GM10266 (cell line): ENCODE measurements at regions not wholly inside any gene's neighbourhood (a gene's known extent, or its start where the extent isn't known, plus 50 kb on each side); places are given as distances from the start of the nearest gene placed in this dataset.

Experiments used
- DNase-seq: peaks from one replicate; pipeline ENCODE4 v3.0.0; 2012; ENCODE audit errors: extremely low spot score
- TF ChIP-seq, protein P1 (sequence below): IDR thresholded peaks from 2 replicates; pipeline ENCODE4 v1.5.1; 2012; ENCODE audit warnings: mild to moderate bottlenecking, low read depth; ENCODE audit not compliant: control insufficient read depth, insufficient read depth; ENCODE audit errors: missing control alignments

DNA sequence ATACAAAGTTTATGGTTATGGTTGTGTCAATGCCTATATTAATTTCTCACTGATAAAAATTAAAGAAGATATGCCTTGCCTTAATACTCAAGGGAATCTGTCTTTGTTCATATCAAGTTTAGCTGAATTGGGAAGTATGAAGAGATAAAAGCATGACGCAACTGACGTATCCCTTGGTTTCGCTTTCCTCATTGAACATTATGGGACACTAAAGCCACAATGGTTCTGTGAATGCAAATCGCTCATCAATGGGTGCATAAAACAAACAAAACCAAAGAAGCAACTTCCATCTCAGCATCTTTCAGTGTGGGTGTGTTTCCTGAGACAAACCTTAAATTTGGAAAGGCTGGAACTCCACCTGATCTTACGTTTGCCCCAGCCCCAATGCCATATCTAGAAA is 108.2 kb downstream of the NPIPB5 start:
- TF ChIP-seq, protein P1, sequence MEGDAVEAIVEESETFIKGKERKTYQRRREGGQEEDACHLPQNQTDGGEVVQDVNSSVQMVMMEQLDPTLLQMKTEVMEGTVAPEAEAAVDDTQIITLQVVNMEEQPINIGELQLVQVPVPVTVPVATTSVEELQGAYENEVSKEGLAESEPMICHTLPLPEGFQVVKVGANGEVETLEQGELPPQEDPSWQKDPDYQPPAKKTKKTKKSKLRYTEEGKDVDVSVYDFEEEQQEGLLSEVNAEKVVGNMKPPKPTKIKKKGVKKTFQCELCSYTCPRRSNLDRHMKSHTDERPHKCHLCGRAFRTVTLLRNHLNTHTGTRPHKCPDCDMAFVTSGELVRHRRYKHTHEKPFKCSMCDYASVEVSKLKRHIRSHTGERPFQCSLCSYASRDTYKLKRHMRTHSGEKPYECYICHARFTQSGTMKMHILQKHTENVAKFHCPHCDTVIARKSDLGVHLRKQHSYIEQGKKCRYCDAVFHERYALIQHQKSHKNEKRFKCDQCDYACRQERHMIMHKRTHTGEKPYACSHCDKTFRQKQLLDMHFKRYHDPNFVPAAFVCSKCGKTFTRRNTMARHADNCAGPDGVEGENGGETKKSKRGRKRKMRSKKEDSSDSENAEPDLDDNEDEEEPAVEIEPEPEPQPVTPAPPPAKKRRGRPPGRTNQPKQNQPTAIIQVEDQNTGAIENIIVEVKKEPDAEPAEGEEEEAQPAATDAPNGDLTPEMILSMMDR: no peak
- DNase-seq: no peak

DNA sequence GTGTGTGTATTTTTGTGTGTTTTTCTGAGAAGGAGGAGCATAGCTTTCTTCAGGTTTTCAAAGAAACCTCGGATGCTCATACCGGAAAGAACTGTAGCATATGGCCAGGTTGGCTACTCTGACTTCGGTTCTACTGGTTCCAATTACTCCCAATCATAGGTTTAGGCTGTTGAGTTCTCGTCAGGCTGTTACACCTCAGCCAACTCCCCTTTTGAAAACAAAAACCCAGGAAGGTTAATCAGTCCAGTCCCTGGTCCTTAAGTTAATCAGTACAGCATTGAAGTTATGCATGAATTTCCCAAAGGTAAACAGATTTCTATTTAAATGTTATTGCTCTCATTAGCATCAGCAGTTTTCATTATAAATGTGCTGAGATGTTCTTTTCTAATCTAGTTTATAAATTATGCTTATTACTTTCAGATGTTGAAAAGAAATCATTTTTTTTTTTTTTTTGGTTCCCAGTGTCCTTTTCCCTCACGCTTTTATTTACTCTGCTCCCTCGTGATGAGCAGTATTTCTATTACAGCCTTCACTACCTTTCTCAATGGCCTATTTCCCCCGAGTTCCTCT is 111.0 kb downstream of the NPIPB5 start:
- TF ChIP-seq, protein P1: no peak
- no peak for DNase-seq

DNA sequence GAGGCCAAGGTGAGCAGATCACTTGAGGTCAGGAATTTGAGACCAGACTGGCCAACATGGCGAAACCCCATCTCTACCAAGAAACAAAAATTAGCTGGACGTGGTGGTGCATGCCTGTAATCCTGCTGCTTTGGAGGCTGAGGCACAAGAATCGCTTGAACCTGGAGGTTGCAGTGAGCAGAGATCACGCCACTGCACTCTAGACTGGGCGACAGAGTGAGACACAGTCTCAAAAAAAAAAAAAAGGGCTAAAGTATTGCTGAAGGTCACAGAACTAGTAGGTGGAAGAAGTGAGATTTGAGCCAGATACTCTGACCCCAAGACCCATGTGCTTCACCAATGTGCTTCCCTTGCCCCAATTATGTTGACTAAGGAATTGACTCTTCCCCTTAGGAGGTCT is 112.0 kb downstream of the NPIPB5 start:
- TF ChIP-seq, protein P1: no peak
- DNase-seq: no peak

DNA sequence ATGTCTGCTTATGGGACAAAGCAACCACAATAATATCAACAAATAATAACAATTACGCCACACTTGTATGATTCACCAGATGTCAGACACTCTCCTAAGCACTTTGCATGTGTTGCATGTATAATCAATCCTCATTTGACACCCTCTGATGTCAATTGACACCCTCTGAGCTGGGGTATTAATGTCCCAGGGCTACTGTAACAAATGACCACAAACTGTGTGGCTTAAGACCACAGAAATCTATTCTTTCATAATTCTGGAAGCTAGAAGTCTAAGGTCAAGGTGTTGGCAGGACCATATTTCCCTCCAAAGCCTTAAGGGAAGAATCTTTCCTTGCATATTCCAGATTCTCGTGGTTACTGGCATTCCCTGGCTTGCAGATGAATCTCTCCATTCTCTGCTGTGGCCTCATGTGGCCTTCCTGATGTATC is 112.7 kb downstream of the NPIPB5 start:
- TF ChIP-seq, protein P1: no peak
- no peak for DNase-seq

DNA sequence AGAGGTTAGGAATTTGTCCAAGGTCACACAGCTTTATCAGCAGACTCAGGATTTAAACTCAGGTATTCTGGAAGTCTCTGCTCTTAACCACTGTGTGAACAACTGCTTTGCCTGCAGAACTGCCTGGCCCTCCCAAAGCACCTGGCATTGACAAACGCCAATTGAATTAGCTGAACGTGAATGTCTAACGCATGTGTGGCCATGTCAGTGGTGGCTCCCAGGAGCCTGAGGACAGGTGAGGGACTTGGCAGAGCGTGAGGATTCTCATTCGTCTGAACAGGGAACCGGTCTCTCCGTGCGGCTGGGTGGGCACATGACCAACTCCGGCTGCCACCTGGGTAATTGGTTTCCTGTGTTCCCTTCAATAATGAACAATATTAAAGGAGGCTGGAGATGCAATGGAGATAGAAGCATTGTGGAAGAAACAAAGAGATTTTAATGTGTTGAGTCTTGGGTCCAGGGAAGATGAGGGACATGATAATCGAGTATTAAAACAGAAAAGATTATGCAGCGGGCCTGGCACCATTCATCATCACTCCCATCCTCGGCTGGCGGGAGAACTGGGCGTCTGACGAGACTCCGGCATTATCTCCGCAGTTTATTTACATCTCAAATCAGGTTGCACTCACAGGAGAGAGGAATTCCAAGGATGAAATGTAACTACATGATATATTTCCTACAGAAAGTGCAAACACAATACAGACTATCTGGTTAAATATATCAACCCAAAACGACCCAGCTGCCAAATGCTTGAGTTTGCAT is 113.5 kb downstream of the NPIPB5 start:
- no peak for DNase-seq
- TF ChIP-seq, protein P1: no peak

DNA sequence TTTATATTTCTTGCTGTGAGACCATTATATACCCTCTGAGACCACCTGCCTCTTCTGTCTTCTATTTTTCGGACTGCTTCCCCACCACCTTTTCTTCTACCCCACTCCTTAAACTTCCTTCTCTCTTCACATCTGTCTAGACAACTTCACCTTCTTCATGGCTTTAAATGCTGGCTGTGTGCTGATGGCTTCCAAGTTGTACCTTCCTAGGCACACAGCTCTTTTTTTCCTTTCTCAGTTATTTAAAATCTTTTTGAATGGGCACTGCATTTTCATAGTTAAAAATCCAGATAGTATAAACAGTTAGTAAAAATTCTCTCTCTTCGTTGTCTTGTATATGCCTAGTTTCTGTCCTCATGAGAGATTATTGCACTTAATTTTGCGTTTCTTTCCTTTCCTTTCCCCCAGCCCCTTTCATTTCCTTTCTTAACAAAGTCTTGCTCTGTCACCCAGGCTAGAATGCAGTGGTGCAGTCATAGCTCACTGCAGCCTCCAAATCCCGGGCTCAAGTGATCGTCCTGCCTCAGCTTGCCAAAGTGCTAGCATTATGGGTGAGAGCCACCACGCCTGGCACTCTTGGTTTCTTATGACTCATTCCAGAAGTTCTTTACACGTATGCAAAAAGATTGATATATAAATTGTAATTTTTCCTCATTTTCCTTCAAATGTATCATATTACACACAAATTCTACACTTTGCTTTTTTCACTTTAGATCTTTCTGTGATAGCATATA is 114.3 kb downstream of the NPIPB5 start:
- no peak for DNase-seq
- TF ChIP-seq, protein P1: no peak

DNA sequence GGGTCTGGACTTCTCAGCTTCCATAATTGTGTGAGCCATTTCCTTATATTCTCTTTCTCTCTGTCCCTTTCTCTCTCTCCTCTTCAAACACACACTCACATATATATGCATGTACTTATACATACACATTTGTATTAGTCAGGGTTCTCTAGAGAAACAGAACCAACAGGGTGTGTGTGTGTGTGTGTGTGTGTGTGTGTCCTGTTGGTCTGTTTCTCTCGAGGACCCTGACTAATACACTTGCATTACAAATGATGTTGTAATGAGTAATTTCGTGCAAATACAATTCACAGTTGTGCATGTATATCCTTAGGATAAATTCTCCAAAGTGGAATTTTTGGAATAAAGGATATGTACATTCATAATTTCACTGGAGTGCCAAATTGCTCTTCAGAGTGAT is 115.3 kb downstream of the NPIPB5 start:
- TF ChIP-seq, protein P1: no peak
- no peak for DNase-seq
